Glutamatergic neuron (in vitro differentiated cells): ENCODE measurements at regions not wholly inside any gene's neighbourhood (a gene's known extent, or its start where the extent isn't known, plus 50 kb on each side); places are given as distances from the start of the nearest gene placed in this dataset.

Experiments
- DNase-seq: peaks from one replicate; pipeline ENCODE4 v3.0.0; 2022
- H3K27ac Mint-ChIP-seq: one replicate; pipeline ENCODE4 v1.8.0; 2020; ENCODE audit warnings: mild to moderate bottlenecking, mixed read lengths, inconsistent platforms; ENCODE audit not compliant: unreplicated experiment
- H3K27me3 Mint-ChIP-seq: one replicate; pipeline ENCODE4 v1.8.0; 2020; ENCODE audit warnings: mild to moderate bottlenecking, moderate library complexity, mixed read lengths, inconsistent platforms; ENCODE audit not compliant: unreplicated experiment
- H3K36me3 Mint-ChIP-seq: one replicate; pipeline ENCODE4 v1.8.0; 2020; ENCODE audit warnings: mild to moderate bottlenecking, mixed read lengths, inconsistent platforms; ENCODE audit not compliant: unreplicated experiment
- H3K4me1 Mint-ChIP-seq: one replicate; pipeline ENCODE4 v1.8.0; 2020; ENCODE audit warnings: mild to moderate bottlenecking, low read depth, mixed read lengths, inconsistent platforms; ENCODE audit not compliant: unreplicated experiment
- H3K4me3 Mint-ChIP-seq: one replicate; pipeline ENCODE4 v1.8.0; 2020; ENCODE audit warnings: mild to moderate bottlenecking, mixed read lengths, inconsistent platforms; ENCODE audit not compliant: unreplicated experiment
- H3K9me3 Mint-ChIP-seq: one replicate; pipeline ENCODE4 v1.8.0; 2020; ENCODE audit warnings: mild to moderate bottlenecking, moderate library complexity, mixed read lengths, inconsistent platforms; ENCODE audit not compliant: unreplicated experiment
- TF ChIP-seq, protein P1 (sequence below): fragments of 200-600 bp; sonication (generic); IDR thresholded peaks from one replicate; pipeline ENCODE4 v1.5.0; 2021; ENCODE audit not compliant: partially characterized antibody, unreplicated experiment

DNA sequence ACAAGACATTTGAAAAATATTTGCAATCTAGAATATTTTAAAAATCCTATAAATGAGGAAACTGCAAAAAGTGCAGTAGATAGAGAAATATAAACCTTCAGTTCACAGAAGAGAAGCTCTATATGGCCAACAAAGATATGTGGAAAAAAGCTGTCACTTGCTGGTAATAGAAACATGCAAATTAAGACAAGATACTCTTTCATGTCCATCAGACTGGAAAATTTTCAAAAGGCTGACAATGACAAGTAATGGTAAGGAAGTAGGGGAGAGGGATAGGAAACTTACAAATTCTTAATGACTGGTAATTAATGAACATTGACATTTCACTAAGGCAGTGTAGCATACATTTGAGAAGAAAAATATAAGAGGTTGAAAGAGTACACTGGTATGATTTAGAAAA lies 147.9 kb downstream of the MRPL39 start:
- H3K27me3 Mint-ChIP-seq, result no peaks in the 10 kb centered on the region
- no peaks in the 10 kb centered on the region for H3K36me3 Mint-ChIP-seq
- TF ChIP-seq, protein P1, sequence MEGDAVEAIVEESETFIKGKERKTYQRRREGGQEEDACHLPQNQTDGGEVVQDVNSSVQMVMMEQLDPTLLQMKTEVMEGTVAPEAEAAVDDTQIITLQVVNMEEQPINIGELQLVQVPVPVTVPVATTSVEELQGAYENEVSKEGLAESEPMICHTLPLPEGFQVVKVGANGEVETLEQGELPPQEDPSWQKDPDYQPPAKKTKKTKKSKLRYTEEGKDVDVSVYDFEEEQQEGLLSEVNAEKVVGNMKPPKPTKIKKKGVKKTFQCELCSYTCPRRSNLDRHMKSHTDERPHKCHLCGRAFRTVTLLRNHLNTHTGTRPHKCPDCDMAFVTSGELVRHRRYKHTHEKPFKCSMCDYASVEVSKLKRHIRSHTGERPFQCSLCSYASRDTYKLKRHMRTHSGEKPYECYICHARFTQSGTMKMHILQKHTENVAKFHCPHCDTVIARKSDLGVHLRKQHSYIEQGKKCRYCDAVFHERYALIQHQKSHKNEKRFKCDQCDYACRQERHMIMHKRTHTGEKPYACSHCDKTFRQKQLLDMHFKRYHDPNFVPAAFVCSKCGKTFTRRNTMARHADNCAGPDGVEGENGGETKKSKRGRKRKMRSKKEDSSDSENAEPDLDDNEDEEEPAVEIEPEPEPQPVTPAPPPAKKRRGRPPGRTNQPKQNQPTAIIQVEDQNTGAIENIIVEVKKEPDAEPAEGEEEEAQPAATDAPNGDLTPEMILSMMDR, result no peak
- H3K9me3 Mint-ChIP-seq, result no peaks in the 10 kb centered on the region
- H3K27ac Mint-ChIP-seq, result no peak overlapping the region
- no peak for DNase-seq
- no peak overlapping the region for H3K4me3 Mint-ChIP-seq
- no peaks in the 10 kb centered on the region for H3K4me1 Mint-ChIP-seq

DNA sequence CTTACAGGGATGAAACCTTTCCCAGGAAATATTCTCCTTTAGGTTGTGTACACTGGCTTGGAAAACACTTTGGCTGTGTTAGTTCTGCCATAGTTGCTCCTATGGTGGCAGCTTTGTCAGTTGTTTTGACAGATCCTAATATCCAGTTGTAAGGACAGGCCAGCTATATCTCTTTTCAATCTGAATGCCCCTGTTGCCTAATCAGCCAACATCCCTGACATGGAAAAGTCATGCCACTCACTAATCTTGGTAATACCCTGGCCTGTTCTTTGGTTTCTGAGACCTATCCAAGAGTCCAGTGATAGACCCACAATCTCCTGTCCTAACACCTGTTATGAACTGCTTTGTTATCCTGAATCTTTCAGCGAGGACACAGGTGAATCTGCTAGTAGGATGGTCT lies 148.8 kb downstream of the MRPL39 start:
- no peaks in the 10 kb centered on the region for H3K27me3 Mint-ChIP-seq
- H3K9me3 Mint-ChIP-seq, result no peaks in the 10 kb centered on the region
- no peaks in the 10 kb centered on the region for H3K36me3 Mint-ChIP-seq
- no peak overlapping the region for H3K4me3 Mint-ChIP-seq
- H3K4me1 Mint-ChIP-seq, result no peaks in the 10 kb centered on the region
- no peak for DNase-seq
- TF ChIP-seq, protein P1, result no peak
- H3K27ac Mint-ChIP-seq, result no peak overlapping the region

DNA sequence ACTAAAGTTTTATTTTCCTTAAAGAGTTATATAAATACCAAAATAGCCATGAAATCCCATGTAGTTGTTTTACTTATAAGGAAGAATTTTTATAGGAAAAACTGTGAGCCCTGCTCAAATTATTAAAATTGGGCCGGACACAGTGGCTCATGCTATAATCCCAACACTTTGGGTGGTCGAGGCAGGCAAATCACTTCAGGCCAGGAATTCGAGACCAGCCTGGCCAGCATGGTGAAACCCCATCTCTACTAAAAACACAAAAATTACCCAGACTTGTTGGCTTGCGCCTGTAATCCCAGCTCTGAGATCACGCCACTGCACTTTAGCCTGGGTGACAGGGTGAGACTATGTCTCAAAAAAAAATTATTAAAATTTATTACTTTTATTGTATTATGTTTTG lies 149.3 kb downstream of the MRPL39 start:
- TF ChIP-seq, protein P1, result no peak
- no peak overlapping the region for H3K4me3 Mint-ChIP-seq
- no peaks in the 10 kb centered on the region for H3K9me3 Mint-ChIP-seq
- DNase-seq, result no peak
- H3K27me3 Mint-ChIP-seq, result no peaks in the 10 kb centered on the region
- H3K36me3 Mint-ChIP-seq, result no peaks in the 10 kb centered on the region
- H3K4me1 Mint-ChIP-seq, result no peaks in the 10 kb centered on the region
- no peak overlapping the region for H3K27ac Mint-ChIP-seq

DNA sequence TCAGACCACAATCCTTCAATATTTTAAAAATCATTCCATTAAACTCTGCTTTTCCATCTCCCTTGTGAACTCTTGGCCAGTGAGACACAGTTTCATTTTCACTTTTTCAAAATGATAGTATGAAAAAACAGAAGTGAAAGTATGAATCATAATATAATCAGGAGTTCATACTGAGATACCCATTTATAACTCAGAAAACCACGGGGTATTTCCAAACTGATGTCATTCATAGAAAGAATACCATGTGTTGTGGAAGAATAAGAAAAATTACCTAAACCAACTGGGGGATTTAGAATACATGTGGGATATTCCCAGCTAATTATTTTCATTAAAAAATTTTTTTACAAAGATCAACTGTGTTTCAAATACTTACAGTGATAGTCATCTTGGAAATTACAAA lies 149.9 kb downstream of the MRPL39 start:
- H3K9me3 Mint-ChIP-seq, result no peaks in the 10 kb centered on the region
- H3K27ac Mint-ChIP-seq, result no peak overlapping the region
- H3K4me3 Mint-ChIP-seq, result no peak overlapping the region
- TF ChIP-seq, protein P1, result no peak
- H3K27me3 Mint-ChIP-seq, result no peaks in the 10 kb centered on the region
- no peaks in the 10 kb centered on the region for H3K4me1 Mint-ChIP-seq
- H3K36me3 Mint-ChIP-seq, result no peaks in the 10 kb centered on the region
- DNase-seq, result no peak

DNA sequence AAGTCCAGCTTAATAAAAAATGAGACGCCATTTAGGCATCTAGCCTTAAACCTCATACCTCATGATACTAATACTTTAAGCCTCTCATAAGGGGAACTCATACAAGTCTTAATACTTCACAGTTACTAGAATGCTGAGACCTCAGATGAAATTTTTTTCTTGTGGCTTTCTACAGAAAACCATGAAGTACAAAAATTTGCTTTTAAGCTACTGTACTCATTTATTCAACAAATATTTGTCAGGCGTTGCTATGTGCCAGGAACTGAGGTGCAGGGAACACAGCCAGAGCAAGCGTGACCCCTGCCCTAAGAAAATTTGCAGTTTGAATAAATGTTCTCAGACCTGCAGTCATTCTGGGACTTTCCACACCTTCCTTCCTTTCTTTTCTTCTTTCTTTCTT lies 150.6 kb downstream of the MRPL39 start:
- no peaks in the 10 kb centered on the region for H3K27me3 Mint-ChIP-seq
- H3K36me3 Mint-ChIP-seq, result no peaks in the 10 kb centered on the region
- no peaks in the 10 kb centered on the region for H3K9me3 Mint-ChIP-seq
- no peaks in the 10 kb centered on the region for H3K4me1 Mint-ChIP-seq
- H3K4me3 Mint-ChIP-seq, result no peak overlapping the region
- TF ChIP-seq, protein P1, result no peak
- DNase-seq, result no peak
- no peak overlapping the region for H3K27ac Mint-ChIP-seq
